GM18907 (cell line): ENCODE measurements at regions not wholly inside any gene's neighbourhood (a gene's known extent, or its start where the extent isn't known, plus 50 kb on each side); places are given as distances from the start of the nearest gene placed in this dataset.
"Not testable (repeated sequence)": the region's sequence is repeated elsewhere in the genome, so short reads cannot be mapped to it uniquely, and the experiment has no call there.

Source experiments
- ATAC-seq: cut with Tn5 transposase; IDR thresholded peaks from one replicate; pipeline ENCODE4 v1.9.1; 2021; ENCODE audit warnings: mild to moderate bottlenecking, moderate library complexity; ENCODE audit not compliant: unreplicated experiment

GRCh38 chr2:7368211-7368610 lies 451.0 kb downstream of the RNF144A start:
- ATAC-seq = no peak

- ATAC-seq = no peak
Observed at GRCh38 chr2:7373156-7373555, 455.9 kb downstream of the RNF144A start.

GRCh38 chr2:7375901-7376300 lies 458.7 kb downstream of the RNF144A start:
- ATAC-seq = no peak

GRCh38 chr2:7377916-7378569 lies 460.8 kb downstream of the RNF144A start:
- ATAC-seq = no peak

- ATAC-seq = no peak
Observed at GRCh38 chr2:7378591-7378990, 461.4 kb downstream of the RNF144A start.

GRCh38 chr2:7379799-7380198 lies 462.6 kb downstream of the RNF144A start:
- ATAC-seq = no peak

GRCh38 chr2:7384773-7385349 lies 467.6 kb downstream of the RNF144A start:
- ATAC-seq = no peak

- not testable (repeated sequence) for ATAC-seq
Observed at GRCh38 chr2:7390311-7390710, 473.1 kb downstream of the RNF144A start.

- no peak for ATAC-seq
Observed at GRCh38 chr2:7392076-7392787, 475.0 kb downstream of the RNF144A start.

GRCh38 chr2:7394195-7394594 lies 477.0 kb downstream of the RNF144A start:
- ATAC-seq = no peak

GRCh38 chr2:7400628-7401027 lies 483.4 kb downstream of the RNF144A start:
- ATAC-seq = no peak

GRCh38 chr2:7403092-7403775 lies 486.0 kb downstream of the RNF144A start:
- ATAC-seq = no peak

GRCh38 chr2:7405861-7406715 lies 488.9 kb downstream of the RNF144A start:
- no peak for ATAC-seq

GRCh38 chr2:7407001-7407400 lies 489.8 kb downstream of the RNF144A start:
- ATAC-seq = no peak

GRCh38 chr2:7407906-7408680 lies 490.9 kb downstream of the RNF144A start:
- no peak for ATAC-seq

GRCh38 chr2:7411691-7412090 lies 494.5 kb downstream of the RNF144A start:
- ATAC-seq = no peak

- no peak for ATAC-seq
Observed at GRCh38 chr2:7417845-7418742, 500.9 kb downstream of the RNF144A start.

- ATAC-seq = no peak
Observed at GRCh38 chr2:7419186-7419585, 502.0 kb downstream of the RNF144A start.

GRCh38 chr2:7419814-7420311 lies 502.7 kb downstream of the RNF144A start:
- ATAC-seq = no peak
